ENCODE measurements at regions not wholly inside any gene's neighbourhood (a gene's known extent, or its start where the extent isn't known, plus 50 kb on each side); places are given as distances from the start of the nearest gene placed in this dataset.

DNA sequence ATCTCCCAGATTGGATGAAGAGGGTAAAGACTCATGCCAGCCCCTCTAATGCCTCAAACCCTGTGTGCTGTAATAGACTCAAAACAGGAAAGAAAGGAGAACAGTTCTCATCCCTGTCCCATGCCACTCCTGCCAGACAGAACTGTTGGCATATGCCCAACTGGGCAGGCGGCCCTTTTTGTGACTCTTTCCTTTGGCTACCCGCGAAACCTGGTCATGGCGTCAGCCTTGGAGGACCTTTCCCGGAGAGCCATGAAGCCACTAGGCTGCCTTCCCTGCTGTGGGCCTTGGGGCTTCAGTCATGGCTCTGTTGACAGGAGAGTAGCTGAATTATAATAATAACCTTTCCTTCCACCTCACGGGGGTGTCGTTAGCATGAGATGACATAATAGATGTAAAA is 75.9 kb upstream of the SEMA6A start:
- 96% methylated on average over 7 of the region's 7 CpGs for WGBS
- TF ChIP-seq POLR2AphosphoS5 (IDR thresholded peaks at IDR 0.05) (no peak), POLR2A (IDR thresholded peaks at IDR 0.05) (no peak)
- TF ChIP-seq, protein P1, sequence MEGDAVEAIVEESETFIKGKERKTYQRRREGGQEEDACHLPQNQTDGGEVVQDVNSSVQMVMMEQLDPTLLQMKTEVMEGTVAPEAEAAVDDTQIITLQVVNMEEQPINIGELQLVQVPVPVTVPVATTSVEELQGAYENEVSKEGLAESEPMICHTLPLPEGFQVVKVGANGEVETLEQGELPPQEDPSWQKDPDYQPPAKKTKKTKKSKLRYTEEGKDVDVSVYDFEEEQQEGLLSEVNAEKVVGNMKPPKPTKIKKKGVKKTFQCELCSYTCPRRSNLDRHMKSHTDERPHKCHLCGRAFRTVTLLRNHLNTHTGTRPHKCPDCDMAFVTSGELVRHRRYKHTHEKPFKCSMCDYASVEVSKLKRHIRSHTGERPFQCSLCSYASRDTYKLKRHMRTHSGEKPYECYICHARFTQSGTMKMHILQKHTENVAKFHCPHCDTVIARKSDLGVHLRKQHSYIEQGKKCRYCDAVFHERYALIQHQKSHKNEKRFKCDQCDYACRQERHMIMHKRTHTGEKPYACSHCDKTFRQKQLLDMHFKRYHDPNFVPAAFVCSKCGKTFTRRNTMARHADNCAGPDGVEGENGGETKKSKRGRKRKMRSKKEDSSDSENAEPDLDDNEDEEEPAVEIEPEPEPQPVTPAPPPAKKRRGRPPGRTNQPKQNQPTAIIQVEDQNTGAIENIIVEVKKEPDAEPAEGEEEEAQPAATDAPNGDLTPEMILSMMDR (IDR thresholded peaks at IDR 0.05) = no peak
- no peak overlapping the region for H3K27ac ChIP-seq
- H3K4me3 ChIP-seq = no peak overlapping the region
- H3K36me3 ChIP-seq = no peaks in the 10 kb centered on the region
- H3K4me1 ChIP-seq (replicated peaks) = no peaks in the 10 kb centered on the region
- DNase-seq (ENCODE audit: low spot score) = no peak
- no peaks in the 10 kb centered on the region for H3K9me3 ChIP-seq
- no peaks in the 10 kb centered on the region for H3K27me3 ChIP-seq (replicated peaks; ENCODE audit: insufficient read depth)
- intact Hi-C loops (cut with DNase I) = no loop called here

DNA sequence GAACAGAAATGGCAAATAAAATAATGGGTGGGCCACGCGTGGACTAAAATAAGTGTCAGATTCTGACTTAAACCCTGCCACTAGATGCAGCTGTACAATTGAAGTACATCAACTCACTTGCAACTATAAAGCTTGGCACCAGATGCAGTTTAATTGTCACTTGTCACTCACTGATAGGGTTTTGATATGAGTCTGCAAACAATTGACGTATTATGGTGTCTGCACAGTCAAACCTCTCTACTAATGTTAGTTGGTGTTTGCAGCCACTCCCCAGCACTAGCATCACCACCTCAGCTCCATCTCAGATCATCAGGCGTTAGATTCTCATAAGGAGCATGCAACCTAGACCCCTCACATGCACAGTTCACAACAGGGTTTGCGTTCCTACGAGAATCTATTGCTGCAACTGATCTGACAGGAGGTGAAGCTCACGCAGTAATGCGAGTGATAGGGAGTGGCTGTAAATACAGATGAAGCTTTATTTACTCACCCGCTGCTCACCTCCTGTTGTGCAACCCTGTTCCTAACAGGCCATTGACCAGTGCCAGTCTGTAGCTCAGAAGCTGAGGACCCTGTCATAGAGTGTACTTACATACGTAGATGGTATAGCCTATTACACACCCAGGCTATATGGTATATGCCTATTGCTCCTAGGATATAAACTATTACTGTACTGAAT is 72.1 kb upstream of the SEMA6A start:
- TF ChIP-seq POLR2A (IDR thresholded peaks at IDR 0.05) = no peak
- intact Hi-C loops (cut with DNase I) = no loop called here
- H3K4me1 ChIP-seq (replicated peaks) = no peaks in the 10 kb centered on the region
- no peak overlapping the region for H3K27ac ChIP-seq
- no peak overlapping the region for H3K4me3 ChIP-seq
- no peaks in the 10 kb centered on the region for H3K9me3 ChIP-seq
- no peaks in the 10 kb centered on the region for H3K27me3 ChIP-seq (replicated peaks; ENCODE audit: insufficient read depth)
- WGBS = 94% methylated on average over 10 of the region's 10 CpGs
- no peak for DNase-seq (ENCODE audit: low spot score)
- H3K36me3 ChIP-seq = no peaks in the 10 kb centered on the region

GRCh38 chr5:116645627-116646026 is 71.0 kb upstream of the SEMA6A start:
- TF ChIP-seq, protein P1 (IDR thresholded peaks at IDR 0.05) = no peak
- no peak for TF ChIP-seq POLR2A (IDR thresholded peaks at IDR 0.05)
- Histone ChIP-seq H3K4me3 (no peak overlapping the region), H3K27ac (no peak overlapping the region), H3K4me1 (replicated peaks) (no peaks in the 10 kb centered on the region), H3K27me3 (replicated peaks; ENCODE audit: insufficient read depth) (no peaks in the 10 kb centered on the region), H3K36me3 (no peaks in the 10 kb centered on the region), H3K9me3 (no peaks in the 10 kb centered on the region)
- intact Hi-C loops (cut with DNase I) = no loop called here
- 100% methylated on average over 1 of the region's 1 CpG for WGBS
- DNase-seq (ENCODE audit: low spot score) = no peak

DNA sequence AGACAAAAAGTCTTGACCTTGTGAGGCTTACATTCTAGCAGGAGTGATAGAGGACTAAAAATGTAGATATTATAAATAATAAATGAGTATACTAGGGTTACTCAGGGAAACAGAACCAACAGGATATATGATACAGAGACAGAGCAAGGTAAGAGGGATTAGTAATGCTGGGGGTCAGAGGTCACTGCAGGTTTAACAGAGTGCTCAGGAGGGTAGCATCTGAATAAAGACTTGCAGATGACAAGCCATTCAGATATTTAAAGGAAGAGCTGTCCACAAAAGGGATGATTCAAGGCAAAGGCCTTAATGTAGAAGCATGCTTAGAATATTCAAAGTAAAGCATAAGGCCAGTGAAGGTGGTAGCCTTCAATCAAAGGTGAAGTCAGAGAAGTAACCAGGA is 65.6 kb upstream of the SEMA6A start:
- H3K36me3 ChIP-seq = no peaks in the 10 kb centered on the region
- no peaks in the 10 kb centered on the region for H3K27me3 ChIP-seq (replicated peaks; ENCODE audit: insufficient read depth)
- TF ChIP-seq, protein P1 (IDR thresholded peaks at IDR 0.05) = no peak
- no peak for TF ChIP-seq POLR2AphosphoS5 (IDR thresholded peaks at IDR 0.05)
- H3K4me3 ChIP-seq = no peak overlapping the region
- H3K9me3 ChIP-seq = no peaks in the 10 kb centered on the region
- no peaks in the 10 kb centered on the region for H3K4me1 ChIP-seq (replicated peaks)
- intact Hi-C loops (cut with DNase I) = no loop called here
- no peak overlapping the region for H3K27ac ChIP-seq
- no peak for DNase-seq (ENCODE audit: low spot score)

- Histone ChIP-seq H3K9me3 (no peaks in the 10 kb centered on the region), H3K4me1 (replicated peaks) (no peaks in the 10 kb centered on the region), H3K27me3 (replicated peaks; ENCODE audit: insufficient read depth) (no peaks in the 10 kb centered on the region), H3K27ac (no peak overlapping the region), H3K36me3 (no peaks in the 10 kb centered on the region), H3K4me3 (no peak overlapping the region)
- 47% methylated on average over 4 of the region's 4 CpGs for WGBS
- DNase-seq (ENCODE audit: low spot score) = no peak
- TF ChIP-seq, protein P1 (IDR thresholded peaks at IDR 0.05) = no peak
- TF ChIP-seq POLR2A (IDR thresholded peaks at IDR 0.05) = no peak
- TF ChIP-seq POLR2AphosphoS5 (IDR thresholded peaks at IDR 0.05) = no peak
- intact Hi-C loops (cut with DNase I) = no loop called here
Measured at GRCh38 chr5:116637149-116637740, 62.6 kb upstream of the SEMA6A start.
